NOMO-1 treated with DMSO at 0.1 percent for 48 hours (cell line): ENCODE measurements at regions not wholly inside any gene's neighbourhood (a gene's known extent, or its start where the extent isn't known, plus 50 kb on each side); places are given as distances from the start of the nearest gene placed in this dataset.

Experiments used
- DNase-seq: peaks from one replicate; lab custom pipeline; 2025; ENCODE audit not compliant: unreplicated experiment; lab: John Stamatoyannopoulos, UW

- DNase-seq = peak; percentile 32
Observed at GRCh38 chr12:48286665-48287064, 64.1 kb downstream of the ZNF641 start.

DNA sequence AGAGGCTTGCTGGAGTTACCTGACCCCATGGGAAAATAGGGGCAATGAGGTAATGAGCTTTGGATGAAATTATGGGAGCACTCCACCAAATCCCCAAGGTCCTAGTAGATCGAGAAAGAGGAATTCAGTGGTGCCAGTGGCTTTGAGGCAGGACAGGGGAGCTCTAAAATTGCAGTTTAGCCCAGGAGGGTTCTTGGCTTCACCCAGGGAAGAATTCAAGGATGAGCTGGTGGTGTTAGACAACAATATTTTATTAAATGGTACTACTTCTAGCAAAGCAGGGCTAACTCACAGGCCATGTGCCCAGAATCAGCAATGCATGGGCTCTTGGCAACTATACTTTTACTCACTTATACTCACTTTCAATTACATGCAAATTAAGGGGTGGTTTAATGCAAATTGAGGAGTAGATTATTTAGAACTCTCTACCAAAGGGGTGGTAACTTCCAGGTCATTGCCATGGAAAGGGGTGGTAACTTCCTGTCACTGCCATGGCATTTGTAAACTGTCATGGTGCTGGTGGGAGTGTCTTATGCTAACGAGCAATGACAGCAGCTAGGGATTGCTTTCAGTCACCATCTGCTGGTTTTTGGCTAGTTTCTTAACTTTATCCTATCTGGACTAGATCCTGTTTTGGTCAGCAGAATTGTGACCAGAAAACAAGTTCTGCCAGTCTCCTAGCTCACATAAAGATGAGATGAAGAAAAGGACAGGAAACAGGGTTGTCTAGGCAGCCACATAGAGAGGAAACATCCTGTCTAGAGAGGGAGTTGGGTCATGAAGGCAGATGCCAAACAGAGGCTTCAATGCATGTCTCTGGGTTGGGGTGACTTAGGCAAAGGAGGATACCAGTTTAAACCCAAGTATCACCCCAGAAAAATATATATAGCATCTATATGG is 64.7 kb downstream of the ZNF641 start:
- no peak for DNase-seq

- DNase-seq = no peak
Observed at GRCh38 chr12:48281811-48282210, 68.9 kb downstream of the ZNF641 start.

DNA sequence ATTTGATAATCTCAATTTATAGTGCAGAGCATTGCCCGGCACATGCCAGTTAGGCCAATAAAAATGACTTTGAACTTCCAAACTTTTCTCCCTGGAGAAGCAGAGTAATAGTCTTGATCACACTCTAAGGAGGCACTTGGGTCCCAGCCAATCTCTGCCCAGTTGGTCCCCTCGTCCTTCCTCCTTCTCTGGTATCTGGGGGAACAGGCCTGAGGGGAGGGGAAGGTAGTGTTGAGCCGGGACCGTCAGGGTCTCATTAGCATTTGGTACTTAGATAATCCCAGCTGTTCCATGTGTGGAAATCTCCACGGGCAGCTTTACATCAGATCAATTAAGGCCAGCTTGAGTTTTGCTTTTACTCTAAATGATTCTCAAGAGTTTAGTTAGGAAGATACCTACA is 70.1 kb downstream of the ZNF641 start:
- DNase-seq = no peak

DNA sequence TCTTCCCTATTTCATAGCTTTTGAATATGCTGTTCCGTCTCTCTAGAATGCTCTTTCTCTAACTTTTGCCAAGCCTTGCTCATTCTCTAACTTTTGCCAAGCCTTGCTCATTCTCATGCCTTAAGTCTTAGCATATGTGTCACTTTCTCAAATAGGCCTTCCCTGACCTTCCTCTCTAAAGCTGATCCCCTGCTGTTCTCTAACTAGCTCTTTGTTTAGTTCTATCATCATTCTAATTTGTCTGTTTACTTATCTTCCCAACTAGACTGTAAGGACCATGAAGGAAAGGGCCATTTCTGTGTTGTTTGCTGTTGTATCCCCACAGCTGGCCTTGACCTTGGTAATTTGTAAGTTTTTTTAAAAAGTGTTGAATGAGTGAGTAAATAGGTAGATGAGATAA is 71.1 kb downstream of the ZNF641 start:
- DNase-seq = no peak

- DNase-seq = peak; percentile 85
Observed at GRCh38 chr12:48279101-48279500, 71.6 kb downstream of the ZNF641 start.

DNA sequence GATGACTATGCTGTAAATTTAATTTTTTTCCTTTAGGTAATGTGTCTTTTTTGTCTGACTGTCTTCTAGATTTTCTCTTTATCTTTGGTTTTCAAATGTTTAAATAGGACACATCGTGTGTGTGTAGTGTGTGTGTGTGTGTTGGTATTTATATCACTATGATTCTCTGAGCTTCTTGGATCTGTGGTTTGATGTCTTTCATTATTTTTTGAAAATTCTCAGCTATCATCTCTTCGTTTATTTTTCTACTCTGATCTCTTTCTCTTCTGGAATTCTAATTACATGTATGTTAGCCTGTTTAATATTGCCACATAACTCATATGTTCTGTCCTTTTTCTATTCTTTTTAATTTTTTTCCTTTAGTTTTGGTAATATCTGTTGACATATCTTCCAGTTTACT is 73.5 kb upstream of the OR10AD1 start:
- no peak for DNase-seq

- DNase-seq = no peak
Observed at GRCh38 chr12:48266826-48267225, 63.7 kb upstream of the OR10AD1 start.

GRCh38 chr12:48265777-48266176 is 62.7 kb upstream of the OR10AD1 start:
- DNase-seq = no peak

DNA sequence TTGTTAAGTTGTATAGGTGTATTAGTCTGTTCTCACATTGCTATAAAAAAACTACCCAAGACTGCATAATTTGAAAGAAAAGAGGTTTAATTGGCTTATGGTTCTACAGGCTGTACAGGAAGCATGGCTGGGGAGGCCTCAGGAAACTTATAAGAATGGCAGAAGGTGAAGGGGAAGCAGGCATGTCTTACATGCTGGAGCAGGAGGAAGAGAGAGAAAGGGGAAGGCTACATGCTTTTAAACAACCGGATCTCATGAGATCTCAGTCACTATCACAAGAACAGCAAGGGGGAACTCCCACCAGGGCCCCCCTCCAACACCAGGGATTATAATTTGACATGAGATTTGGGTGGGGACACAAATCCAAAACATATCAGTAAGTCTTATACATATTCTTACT is 60.5 kb upstream of the OR10AD1 start:
- DNase-seq = peak; percentile 33

GRCh38 chr12:48261773-48262172 is 58.7 kb upstream of the OR10AD1 start:
- no peak for DNase-seq
